H1 (cell line): ENCODE measurements at regions not wholly inside any gene's neighbourhood (a gene's known extent, or its start where the extent isn't known, plus 50 kb on each side); places are given as distances from the start of the nearest gene placed in this dataset.

Experiments
- CTCF ChIA-PET: fragments of 300-600 bp; sonication (Branson Sonifier 250); formaldehyde crosslinking; loops from one replicate; lab custom pipeline; 2021; ENCODE audit not compliant: partially characterized antibody; lab: Charles Lee
- POLR2A ChIA-PET: fragments of 300-600 bp; sonication (Branson Sonifier 250); formaldehyde crosslinking; loops from one replicate; lab custom pipeline; 2021; ENCODE audit warnings: inconsistent platforms; ENCODE audit not compliant: partially characterized antibody; lab: Charles Lee
- DNase-seq, 2 experiments: peaks; one replicate each; pipeline versions ENCODE4 v3.0.0 to v3.0.0-alpha.2; 2010 to 2022; ENCODE audit warnings: low spot score in 2 of 2, low read depth in 1 of 2, mixed read lengths in 1 of 2
- FAIRE-seq: peaks from 2 replicates; lab custom pipeline; 2011; peaks lifted over from hg19 to GRCh38; lab: Jason Lieb, UNC
- H2AFZ ChIP-seq: 2 replicates; pipeline ENCODE4 v1.8.1; 2012; ENCODE audit warnings: low read length, inconsistent platforms
- H2AK5ac ChIP-seq: 2 replicates; pipeline ENCODE4 v1.6.1; 2013; ENCODE audit warnings: low read depth, low read length
- H2BK120ac ChIP-seq: replicated peaks from 2 replicates; pipeline ENCODE3; 2013; ENCODE audit warnings: low read depth, low read length, inconsistent platforms
- H2BK12ac ChIP-seq: 2 replicates; pipeline ENCODE4 v1.6.1; 2013; ENCODE audit warnings: low read depth, low read length
- H2BK15ac ChIP-seq: 2 replicates; pipeline ENCODE4 v1.6.1; 2013; ENCODE audit warnings: low read length
- H2BK20ac ChIP-seq: 2 replicates; pipeline ENCODE4 v1.6.1; 2013; ENCODE audit warnings: low read length
- H2BK5ac ChIP-seq: 2 replicates; pipeline ENCODE4 v1.6.1; 2013; ENCODE audit warnings: low read depth, low read length
- H3K14ac ChIP-seq: 2 replicates; pipeline ENCODE4 v1.6.1; 2013; ENCODE audit warnings: inconsistent platforms; ENCODE audit not compliant: insufficient read length
- H3K18ac ChIP-seq: 2 replicates; pipeline ENCODE4 v1.6.1; 2013; ENCODE audit warnings: low read length; ENCODE audit errors: extremely low read depth
- H3K23ac ChIP-seq: 2 replicates; pipeline ENCODE4 v1.6.1; 2013; ENCODE audit warnings: inconsistent platforms; ENCODE audit not compliant: insufficient read length
- H3K23me2 ChIP-seq: 2 replicates; pipeline ENCODE4 v1.6.1; 2013; ENCODE audit warnings: low read depth, low read length
- H3K27ac ChIP-seq: 2 replicates; pipeline ENCODE4 v1.6.1; 2011; ENCODE audit warnings: low read depth, low read length, inconsistent platforms
- H3K27me3 ChIP-seq, 4 experiments: replicated peaks in 1 of 4; 1 replicate in 1 of 4; 2 replicates in 3 of 4; pipeline versions ENCODE4 v1.6.1 to v1.8.1; 2011 to 2013; ENCODE audit warnings: low read length in 3 of 4, mild to moderate bottlenecking in 3 of 4, inconsistent platforms in 2 of 4, mixed read lengths in 2 of 4, moderate library complexity in 1 of 4; ENCODE audit not compliant: control insufficient read depth in 3 of 4, insufficient read depth in 3 of 4; ENCODE audit errors: extremely low read depth in 1 of 4
- H3K36me3 ChIP-seq, 4 experiments: 2 replicates each; pipeline versions ENCODE4 v1.6.1 to v1.8.1; 2011 to 2013; ENCODE audit warnings: mild to moderate bottlenecking in 4 of 4, low read length in 3 of 4, moderate library complexity in 2 of 4, control low read depth in 1 of 4, inconsistent platforms in 1 of 4; ENCODE audit not compliant: insufficient read depth in 4 of 4, control insufficient read depth in 2 of 4
- H3K4ac ChIP-seq: replicated peaks from 2 replicates; pipeline ENCODE3; 2013; ENCODE audit warnings: low read length, low read depth, mixed read lengths, inconsistent platforms; ENCODE audit not compliant: insufficient read length
- H3K4me1 ChIP-seq, 4 experiments: replicated peaks in 1 of 4; 1 replicate in 1 of 4; 2 replicates in 3 of 4; pipeline versions ENCODE4 v1.6.1 to v1.8.1; 2011 to 2013; ENCODE audit warnings: low read length in 3 of 4, inconsistent platforms in 2 of 4, mixed read lengths in 1 of 4; ENCODE audit not compliant: insufficient read depth in 4 of 4, control insufficient read depth in 3 of 4
- H3K4me2 ChIP-seq, 2 experiments: 2 replicates each; pipeline versions ENCODE4 v1.6.1 to v1.8.1; 2011 to 2013; ENCODE audit warnings: low read depth in 2 of 2, low read length in 2 of 2, control low read depth in 1 of 2, inconsistent platforms in 1 of 2, mild to moderate bottlenecking in 1 of 2; ENCODE audit not compliant: insufficient read depth in 1 of 2
- H3K4me3 ChIP-seq, 4 experiments: fragments of 200-600, 300-600 bp in 1 of 4; sonication (generic), shearing (Covaris generic), sonication (Bioruptor Twin) in 1 of 4; 2 replicates each; pipeline versions ENCODE4 v1.5.1 to v1.8.1; 2011 to 2016; ENCODE audit warnings: low read length in 4 of 4, low read depth in 3 of 4, control low read depth in 2 of 4, inconsistent platforms in 2 of 4, mild to moderate bottlenecking in 2 of 4, mixed read lengths in 1 of 4, moderate library complexity in 1 of 4; ENCODE audit not compliant: insufficient read depth in 2 of 4; ENCODE audit errors: extremely low read depth in 1 of 4
- H3K56ac ChIP-seq: replicated peaks from 2 replicates; pipeline ENCODE3; 2013; ENCODE audit warnings: low read depth, mild to moderate bottlenecking, mixed read lengths, low read length, inconsistent platforms; ENCODE audit not compliant: insufficient read length
- H3K79me1 ChIP-seq: 2 replicates; pipeline ENCODE4 v1.6.1; 2013; ENCODE audit warnings: low read depth, low read length, control low read depth
- H3K79me2 ChIP-seq, 2 experiments: 2 replicates each; pipeline versions ENCODE4 v1.6.1 to v1.8.1; 2012 to 2013; ENCODE audit warnings: low read length in 2 of 2, mild to moderate bottlenecking in 2 of 2, inconsistent platforms in 1 of 2; ENCODE audit not compliant: insufficient read depth in 2 of 2, control insufficient read depth in 1 of 2
- H3K9ac ChIP-seq, 4 experiments: replicated peaks in 1 of 4; 1 replicate in 1 of 4; 2 replicates in 3 of 4; pipeline versions ENCODE4 v1.6.1 to v1.8.1; 2011 to 2013; ENCODE audit warnings: low read depth in 3 of 4, low read length in 3 of 4, control low read depth in 2 of 4, mild to moderate bottlenecking in 2 of 4, moderate library complexity in 2 of 4, inconsistent platforms in 1 of 4; ENCODE audit errors: extremely low read depth in 1 of 4
- H3K9me3 ChIP-seq, 2 experiments: 2 replicates each; pipeline versions ENCODE4 v1.6.1 to v1.8.1; 2012 to 2013; ENCODE audit warnings: mild to moderate bottlenecking in 2 of 2, moderate library complexity in 2 of 2, control low read depth in 1 of 2, inconsistent platforms in 1 of 2, low read depth in 1 of 2, low read length in 1 of 2, mixed read lengths in 1 of 2; ENCODE audit not compliant: insufficient read depth in 2 of 2
- H4K20me1 ChIP-seq, 2 experiments: replicated peaks in 1 of 2; 2 replicates each; pipeline versions ENCODE3 to v1.8.1; 2011 to 2013; ENCODE audit warnings: inconsistent platforms in 2 of 2, low read length in 2 of 2, mild to moderate bottlenecking in 1 of 2; ENCODE audit not compliant: insufficient read depth in 2 of 2, control insufficient read depth in 1 of 2
- H4K5ac ChIP-seq: 2 replicates; pipeline ENCODE4 v1.6.1; 2013; ENCODE audit warnings: low read length, low read depth, mixed read lengths, inconsistent platforms; ENCODE audit not compliant: insufficient read length
- H4K8ac ChIP-seq: 2 replicates; pipeline ENCODE4 v1.8.0; 2013; ENCODE audit warnings: mild to moderate bottlenecking, moderate library complexity, low read length, inconsistent platforms; ENCODE audit not compliant: insufficient read depth; ENCODE audit errors: extremely low read depth
- H4K91ac ChIP-seq: replicated peaks from 2 replicates; pipeline ENCODE3; 2013; ENCODE audit warnings: low read length, mixed read lengths, inconsistent platforms; ENCODE audit not compliant: insufficient read length
- MAFK ChIP-seq: IDR thresholded peaks from 2 replicates; pipeline ENCODE4 v1.6.1; 2012; ENCODE audit warnings: low read depth, mild to moderate bottlenecking, improper control_type of control experiment, low read length
- MAX ChIP-seq: IDR thresholded peaks from 2 replicates; pipeline ENCODE4 v1.6.1; 2012; ENCODE audit warnings: inconsistent platforms
- POU5F1 ChIP-seq: IDR thresholded peaks from 2 replicates; pipeline ENCODE4 v1.6.1; 2011; ENCODE audit warnings: low read depth, mild to moderate bottlenecking, low read length, moderate library complexity
- SP4 ChIP-seq: IDR thresholded peaks from 2 replicates; pipeline ENCODE4 v1.6.1; 2012; ENCODE audit warnings: low read length, inconsistent platforms
- SRF ChIP-seq: IDR thresholded peaks from 2 replicates; pipeline ENCODE4 v1.6.1; 2011; ENCODE audit warnings: mild to moderate bottlenecking, low read depth, low read length, moderate library complexity
- WGBS, 2 experiments: shearing (Covaris generic) in 1 of 2; methylation state at CpG; one replicate each; pipeline versions ENCODE4 v1.1.6 to v1.1.7; 2013 to 2015; ENCODE audit warnings: low lambda C conversion rate in 2 of 2, mixed read lengths in 2 of 2, inconsistent platforms in 1 of 2, low coverage in 1 of 2, missing lambda C conversion rate in 1 of 2; ENCODE audit not compliant: insufficient replicate concordance in 2 of 2, insufficient coverage in 1 of 2, insufficient read length in 1 of 2; ENCODE audit errors: extremely low coverage in 1 of 2, missing lambda C conversion rate in 1 of 2; 5-methylcytosine and 5-hydroxymethylcytosine counted together
- TF ChIP-seq, protein P1 (sequence below), 3 experiments: IDR thresholded peaks; 1 replicate in 2 of 3; 2 replicates in 1 of 3; pipeline versions ENCODE4 v1.5.1 to v1.6.1; 2011; ENCODE audit warnings: low read length in 3 of 3, mild to moderate bottlenecking in 3 of 3, inconsistent platforms in 2 of 3, low read depth in 1 of 3, moderate library complexity in 1 of 3; ENCODE audit not compliant: insufficient read depth in 1 of 3; ENCODE audit errors: control extremely low read depth in 1 of 3
- TF ChIP-seq, protein P2 (sequence below): IDR thresholded peaks from 2 replicates; pipeline ENCODE4 v1.6.1; 2011; ENCODE audit warnings: low read depth, mild to moderate bottlenecking, low read length; ENCODE audit not compliant: insufficient read depth

DNA sequence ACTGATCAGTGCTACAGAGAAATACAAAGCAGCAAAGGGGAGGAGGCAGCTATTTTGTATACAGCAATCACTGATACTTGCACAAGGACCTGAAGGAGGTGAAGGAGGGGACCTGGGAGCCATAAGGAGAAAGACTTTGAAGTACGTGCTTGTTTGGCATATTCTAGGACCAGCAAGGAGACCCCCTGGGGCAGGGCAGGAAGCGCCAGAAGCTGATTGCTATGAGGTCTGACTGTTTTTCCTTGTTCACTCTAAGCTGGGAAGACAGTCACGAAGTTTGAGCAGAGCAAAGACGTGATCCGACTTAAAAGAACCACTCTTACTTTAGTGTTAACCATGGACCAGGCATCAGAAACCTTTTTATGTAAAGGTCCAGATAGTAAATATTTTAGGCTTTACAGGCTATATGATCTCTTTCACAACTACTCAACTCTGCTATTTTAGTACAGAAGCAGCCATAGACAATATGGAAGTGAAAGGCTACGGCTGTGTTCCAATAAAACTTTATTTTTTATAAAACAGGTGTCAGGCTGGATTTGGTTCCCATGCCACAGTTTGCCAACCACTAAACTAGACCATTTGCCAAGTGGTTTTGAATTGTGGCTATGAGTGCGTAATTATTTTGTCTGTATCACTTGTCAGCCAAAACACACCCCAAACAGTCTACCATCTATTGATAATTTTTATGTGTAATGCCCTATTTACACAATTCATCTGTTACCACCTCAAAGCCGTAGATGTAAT is 217.9 kb downstream of the PRL start:
- Histone ChIP-seq H3K18ac (no peak overlapping the region), H3K4me2 (no peak overlapping the region), H3K4me3 (no peak overlapping the region), H3K27ac (no peak overlapping the region), H3K27me3 (no peaks in the 10 kb centered on the region), H3K36me3 (peaks cover 0 to 6% (median 0%) of the 10 kb centered on the region in 4 experiments; a peak in 3 of 8 replicates), H2AFZ (no peak overlapping the region), H3K79me2 (no peaks in the 10 kb centered on the region), H3K9me3 (no peaks in the 10 kb centered on the region), H3K23me2 (no peaks in the 10 kb centered on the region), H3K4ac (no peak overlapping the region), H2BK20ac (no peak overlapping the region), H2BK15ac (no peak overlapping the region), H4K91ac (no peak overlapping the region), H2BK120ac (no peak overlapping the region), H3K14ac (no peak overlapping the region), H3K56ac (no peak overlapping the region), H2BK5ac (no peak overlapping the region), H3K79me1 (no peaks in the 10 kb centered on the region; the same call in 1 of the 2 replicates), H3K23ac (no peak overlapping the region), H4K8ac (no peak overlapping the region), H2BK12ac (no peak overlapping the region), H4K20me1 (no peaks in the 10 kb centered on the region), H3K4me1 (peaks cover 3 to 6% (median 5%) of the 10 kb centered on the region in 4 experiments; a peak in 6 of 7 replicates), H4K5ac (no peak overlapping the region), H2AK5ac (no peak overlapping the region), H3K9ac (no peak overlapping the region)
- WGBS, 2 experiments, result 77% methylated on average over 8 of the region's 8 CpGs; no CpG with 5 or more reads in 1 of the 2 experiments
- POLR2A ChIA-PET, result interaction anchor here (0.7 to 0.9 kb wide), 2 partner anchors 12 to 48 kb away, joined by 3 read pairs; no protein-coding TSS in a partner anchor
- FAIRE-seq (peak; percentile 84), DNase-seq (peak; percentile 19 to 58)
- TF ChIP-seq SRF (no peak), POU5F1 (no peak), SP4 (no peak), MAX (no peak), MAFK (no peak)
- TF ChIP-seq, protein P1, sequence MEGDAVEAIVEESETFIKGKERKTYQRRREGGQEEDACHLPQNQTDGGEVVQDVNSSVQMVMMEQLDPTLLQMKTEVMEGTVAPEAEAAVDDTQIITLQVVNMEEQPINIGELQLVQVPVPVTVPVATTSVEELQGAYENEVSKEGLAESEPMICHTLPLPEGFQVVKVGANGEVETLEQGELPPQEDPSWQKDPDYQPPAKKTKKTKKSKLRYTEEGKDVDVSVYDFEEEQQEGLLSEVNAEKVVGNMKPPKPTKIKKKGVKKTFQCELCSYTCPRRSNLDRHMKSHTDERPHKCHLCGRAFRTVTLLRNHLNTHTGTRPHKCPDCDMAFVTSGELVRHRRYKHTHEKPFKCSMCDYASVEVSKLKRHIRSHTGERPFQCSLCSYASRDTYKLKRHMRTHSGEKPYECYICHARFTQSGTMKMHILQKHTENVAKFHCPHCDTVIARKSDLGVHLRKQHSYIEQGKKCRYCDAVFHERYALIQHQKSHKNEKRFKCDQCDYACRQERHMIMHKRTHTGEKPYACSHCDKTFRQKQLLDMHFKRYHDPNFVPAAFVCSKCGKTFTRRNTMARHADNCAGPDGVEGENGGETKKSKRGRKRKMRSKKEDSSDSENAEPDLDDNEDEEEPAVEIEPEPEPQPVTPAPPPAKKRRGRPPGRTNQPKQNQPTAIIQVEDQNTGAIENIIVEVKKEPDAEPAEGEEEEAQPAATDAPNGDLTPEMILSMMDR (IDR thresholded peaks at IDR 0.05; ENCODE audit: control extremely low read depth in 1 of 3, insufficient read depth in 1 of 3, low read depth in 1 of 3, low read length in 3 of 3), result no peak
- TF ChIP-seq, protein P2, sequence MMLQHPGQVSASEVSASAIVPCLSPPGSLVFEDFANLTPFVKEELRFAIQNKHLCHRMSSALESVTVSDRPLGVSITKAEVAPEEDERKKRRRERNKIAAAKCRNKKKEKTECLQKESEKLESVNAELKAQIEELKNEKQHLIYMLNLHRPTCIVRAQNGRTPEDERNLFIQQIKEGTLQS, result no peak
- CTCF ChIA-PET, result no interaction called here
